ENCODE measurements at regions not wholly inside any gene's neighbourhood (a gene's known extent, or its start where the extent isn't known, plus 50 kb on each side); places are given as distances from the start of the nearest gene placed in this dataset.

DNA sequence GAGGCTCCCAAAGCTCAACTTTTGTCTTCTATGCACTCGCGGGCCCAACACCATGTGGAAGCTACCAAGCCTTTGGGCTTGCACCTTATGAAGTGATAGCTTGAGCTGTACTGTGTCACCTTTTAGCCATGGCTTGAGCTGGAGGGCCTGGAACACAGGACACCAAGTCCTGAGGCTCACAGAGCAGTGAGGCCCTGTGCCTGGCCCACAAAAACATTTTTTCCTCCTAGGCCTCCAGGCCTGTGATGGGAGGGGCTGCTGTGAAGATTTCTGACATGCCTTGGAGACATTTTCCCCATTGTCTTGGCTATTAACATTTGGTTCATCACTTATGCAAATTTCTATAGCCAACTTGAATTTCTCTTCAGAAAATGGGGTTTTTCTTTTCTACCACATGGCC, 96.5 kb downstream of the MMUT start:
- TF ChIP-seq, protein P1, sequence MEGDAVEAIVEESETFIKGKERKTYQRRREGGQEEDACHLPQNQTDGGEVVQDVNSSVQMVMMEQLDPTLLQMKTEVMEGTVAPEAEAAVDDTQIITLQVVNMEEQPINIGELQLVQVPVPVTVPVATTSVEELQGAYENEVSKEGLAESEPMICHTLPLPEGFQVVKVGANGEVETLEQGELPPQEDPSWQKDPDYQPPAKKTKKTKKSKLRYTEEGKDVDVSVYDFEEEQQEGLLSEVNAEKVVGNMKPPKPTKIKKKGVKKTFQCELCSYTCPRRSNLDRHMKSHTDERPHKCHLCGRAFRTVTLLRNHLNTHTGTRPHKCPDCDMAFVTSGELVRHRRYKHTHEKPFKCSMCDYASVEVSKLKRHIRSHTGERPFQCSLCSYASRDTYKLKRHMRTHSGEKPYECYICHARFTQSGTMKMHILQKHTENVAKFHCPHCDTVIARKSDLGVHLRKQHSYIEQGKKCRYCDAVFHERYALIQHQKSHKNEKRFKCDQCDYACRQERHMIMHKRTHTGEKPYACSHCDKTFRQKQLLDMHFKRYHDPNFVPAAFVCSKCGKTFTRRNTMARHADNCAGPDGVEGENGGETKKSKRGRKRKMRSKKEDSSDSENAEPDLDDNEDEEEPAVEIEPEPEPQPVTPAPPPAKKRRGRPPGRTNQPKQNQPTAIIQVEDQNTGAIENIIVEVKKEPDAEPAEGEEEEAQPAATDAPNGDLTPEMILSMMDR (IDR thresholded peaks at IDR 0.05 in 2 of 3, conservative IDR thresholded peaks at IDR 0.05 in 1 of 3; ENCODE audit: borderline replicate concordance in 1 of 3, insufficient read depth in 1 of 3, low read depth in 2 of 3, low read length in 2 of 3) = no peak
- TF ChIP-seq CEBPB (IDR thresholded peaks at IDR 0.05; ENCODE audit: low read depth) = no peak
- TF ChIP-seq RAD21 (IDR thresholded peaks at IDR 0.05; ENCODE audit: low read depth) = no peak
- TF ChIP-seq EZH2phosphoT487 (IDR thresholded peaks at IDR 0.05; ENCODE audit: borderline replicate concordance) = no peak
- no peak for TF ChIP-seq POLR2AphosphoS5 (IDR thresholded peaks at IDR 0.05; ENCODE audit: low read depth, low read length)
- TF ChIP-seq, protein P2, sequence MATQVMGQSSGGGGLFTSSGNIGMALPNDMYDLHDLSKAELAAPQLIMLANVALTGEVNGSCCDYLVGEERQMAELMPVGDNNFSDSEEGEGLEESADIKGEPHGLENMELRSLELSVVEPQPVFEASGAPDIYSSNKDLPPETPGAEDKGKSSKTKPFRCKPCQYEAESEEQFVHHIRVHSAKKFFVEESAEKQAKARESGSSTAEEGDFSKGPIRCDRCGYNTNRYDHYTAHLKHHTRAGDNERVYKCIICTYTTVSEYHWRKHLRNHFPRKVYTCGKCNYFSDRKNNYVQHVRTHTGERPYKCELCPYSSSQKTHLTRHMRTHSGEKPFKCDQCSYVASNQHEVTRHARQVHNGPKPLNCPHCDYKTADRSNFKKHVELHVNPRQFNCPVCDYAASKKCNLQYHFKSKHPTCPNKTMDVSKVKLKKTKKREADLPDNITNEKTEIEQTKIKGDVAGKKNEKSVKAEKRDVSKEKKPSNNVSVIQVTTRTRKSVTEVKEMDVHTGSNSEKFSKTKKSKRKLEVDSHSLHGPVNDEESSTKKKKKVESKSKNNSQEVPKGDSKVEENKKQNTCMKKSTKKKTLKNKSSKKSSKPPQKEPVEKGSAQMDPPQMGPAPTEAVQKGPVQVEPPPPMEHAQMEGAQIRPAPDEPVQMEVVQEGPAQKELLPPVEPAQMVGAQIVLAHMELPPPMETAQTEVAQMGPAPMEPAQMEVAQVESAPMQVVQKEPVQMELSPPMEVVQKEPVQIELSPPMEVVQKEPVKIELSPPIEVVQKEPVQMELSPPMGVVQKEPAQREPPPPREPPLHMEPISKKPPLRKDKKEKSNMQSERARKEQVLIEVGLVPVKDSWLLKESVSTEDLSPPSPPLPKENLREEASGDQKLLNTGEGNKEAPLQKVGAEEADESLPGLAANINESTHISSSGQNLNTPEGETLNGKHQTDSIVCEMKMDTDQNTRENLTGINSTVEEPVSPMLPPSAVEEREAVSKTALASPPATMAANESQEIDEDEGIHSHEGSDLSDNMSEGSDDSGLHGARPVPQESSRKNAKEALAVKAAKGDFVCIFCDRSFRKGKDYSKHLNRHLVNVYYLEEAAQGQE (IDR thresholded peaks at IDR 0.05; ENCODE audit: low read depth) = no peak
- TF ChIP-seq POLR2A (IDR thresholded peaks at IDR 0.05; ENCODE audit: borderline replicate concordance, extremely low read depth, insufficient read depth, insufficient read length) = no peak
- no peak for TF ChIP-seq SRF (IDR thresholded peaks at IDR 0.05; ENCODE audit: low read depth)
- no peak for TF ChIP-seq CBX3 (IDR thresholded peaks at IDR 0.05; ENCODE audit: low read depth)
- TF ChIP-seq, protein P3, sequence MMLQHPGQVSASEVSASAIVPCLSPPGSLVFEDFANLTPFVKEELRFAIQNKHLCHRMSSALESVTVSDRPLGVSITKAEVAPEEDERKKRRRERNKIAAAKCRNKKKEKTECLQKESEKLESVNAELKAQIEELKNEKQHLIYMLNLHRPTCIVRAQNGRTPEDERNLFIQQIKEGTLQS (IDR thresholded peaks at IDR 0.05) = no peak
- TF ChIP-seq FOSL1 (IDR thresholded peaks at IDR 0.05; ENCODE audit: low read depth) = no peak
